Pons (tissue), 1 donor: ENCODE measurements at regions not wholly inside any gene's neighbourhood (a gene's known extent, or its start where the extent isn't known, plus 50 kb on each side); places are given as distances from the start of the nearest gene placed in this dataset.
A peak's percentile ranks its signal among the peaks of the same experiment; 100 is the strongest.
"Not testable (repeated sequence)": the region's sequence is repeated elsewhere in the genome, so short reads cannot be mapped to it uniquely, and the experiment has no call there.

Experiments used
- DNase-seq: peaks from one replicate; pipeline ENCODE4 v3.0.0-alpha.2; 2016; ENCODE audit warnings: low spot score

DNA sequence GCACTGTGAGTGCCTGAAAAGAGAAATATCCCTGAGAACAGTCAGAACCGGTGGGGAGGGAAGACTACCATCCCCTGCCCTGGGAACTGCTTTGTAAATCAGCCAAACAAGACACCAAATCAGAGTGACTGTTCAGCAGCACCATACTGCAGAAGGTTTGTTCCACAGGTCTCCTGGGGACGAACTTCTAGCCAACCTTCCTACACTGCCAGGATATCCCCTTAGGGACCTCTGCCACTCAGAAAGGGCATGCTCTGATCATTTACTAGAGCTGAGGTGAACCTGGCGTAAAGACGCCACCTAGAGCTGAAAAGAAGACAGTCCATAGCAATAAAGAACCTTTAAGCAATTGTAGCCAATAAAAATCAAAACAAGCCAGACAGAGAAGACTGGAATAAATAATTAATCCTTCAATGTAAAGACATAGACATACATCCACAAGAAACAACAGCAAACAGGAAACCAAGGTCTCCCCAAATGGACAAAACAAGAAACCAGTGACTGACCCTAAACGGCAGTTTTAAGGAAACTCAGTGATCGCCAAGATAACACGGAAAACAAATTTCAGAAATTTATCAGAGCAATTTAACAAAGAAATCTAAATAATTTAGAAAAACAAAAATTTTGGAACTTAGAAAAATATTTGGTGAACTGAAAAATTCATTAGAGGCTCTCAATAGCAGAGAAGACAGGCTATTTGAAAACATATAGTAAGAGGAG, 228.1 kb upstream of the AMIGO2 start:
- DNase-seq, result peak; percentile 46

DNA sequence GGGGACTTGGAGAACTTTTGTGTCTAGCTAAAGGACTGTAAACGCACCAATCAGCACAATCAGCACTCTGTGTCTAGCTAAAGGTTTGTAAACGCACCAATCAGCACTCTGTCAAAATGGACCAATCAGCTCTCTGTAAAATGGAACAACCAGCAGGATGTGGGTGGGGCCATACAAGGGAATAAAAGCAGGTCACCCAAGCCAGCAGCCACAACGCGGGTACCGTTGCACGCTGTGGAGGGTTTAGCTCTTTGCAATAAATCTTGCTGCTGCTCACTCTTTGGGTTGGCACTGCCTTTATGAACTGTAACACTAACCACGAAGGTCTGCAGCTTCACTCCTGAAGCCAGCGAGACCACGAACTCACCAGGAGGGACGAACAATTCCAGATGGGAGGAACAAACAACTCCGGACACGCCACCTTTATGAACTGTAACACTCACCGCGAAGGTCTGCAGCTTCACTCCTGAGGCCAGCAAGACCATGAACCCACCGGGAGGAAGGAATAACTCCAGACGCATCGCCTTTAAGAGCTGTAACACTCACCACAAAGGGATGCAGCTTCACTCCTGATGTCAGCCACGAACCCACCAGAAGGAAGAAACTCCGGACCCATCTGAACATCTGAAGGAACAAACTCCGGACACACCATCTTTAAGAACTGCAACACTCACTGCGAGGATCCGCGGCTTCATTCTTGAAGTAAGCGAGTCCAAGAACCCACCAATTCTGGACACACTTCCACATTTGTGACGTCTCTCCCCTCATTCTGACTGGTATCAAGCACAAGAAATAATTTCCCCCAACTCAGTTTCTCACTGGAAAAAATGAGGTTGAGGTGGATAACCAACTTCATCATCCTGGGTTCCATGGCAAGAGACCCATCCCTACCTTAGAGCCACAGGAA, 227.3 kb upstream of the AMIGO2 start:
- DNase-seq, result not testable (repeated sequence)

DNA sequence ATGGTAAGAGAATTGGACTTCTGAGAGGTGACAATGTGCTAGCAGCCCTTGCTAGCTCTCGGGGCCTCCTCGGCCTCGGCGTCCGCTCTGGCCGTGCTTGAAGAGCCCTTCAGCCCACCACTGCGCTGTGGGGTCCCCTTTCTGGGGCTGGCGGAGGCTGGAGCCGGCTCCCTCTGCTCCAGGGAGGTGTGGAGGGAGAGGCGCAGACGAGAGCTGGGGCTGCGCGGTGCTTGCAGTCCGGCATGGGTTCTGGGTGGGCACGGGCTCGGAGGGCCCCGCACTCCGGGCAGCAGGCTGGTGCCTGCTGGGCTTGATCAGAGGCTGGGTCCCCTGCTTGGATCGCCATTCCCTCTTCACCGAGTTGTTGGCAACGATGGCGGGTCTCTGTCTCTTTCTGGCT, 226.4 kb upstream of the AMIGO2 start:
- no peak for DNase-seq

DNA sequence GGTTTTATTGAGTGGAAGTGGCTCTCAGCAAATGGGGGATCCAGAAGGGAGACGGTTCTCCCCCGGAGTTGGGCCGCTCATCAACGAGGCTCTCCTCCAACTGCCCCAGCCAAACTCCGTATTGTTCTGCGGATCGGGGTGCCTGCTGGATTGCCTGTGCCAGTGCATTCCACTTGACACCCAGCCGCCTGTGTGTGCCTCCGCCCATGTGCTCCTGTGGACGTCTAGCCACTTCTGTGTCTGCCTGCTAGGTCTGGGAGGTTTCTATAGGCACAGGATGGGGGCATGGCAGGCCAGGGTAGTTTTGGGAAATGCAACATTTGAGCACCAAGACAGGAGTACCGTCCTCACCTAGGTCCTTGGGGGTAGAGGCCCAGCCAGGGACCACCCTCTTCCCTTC, 225.7 kb upstream of the AMIGO2 start:
- DNase-seq, result no peak

DNA sequence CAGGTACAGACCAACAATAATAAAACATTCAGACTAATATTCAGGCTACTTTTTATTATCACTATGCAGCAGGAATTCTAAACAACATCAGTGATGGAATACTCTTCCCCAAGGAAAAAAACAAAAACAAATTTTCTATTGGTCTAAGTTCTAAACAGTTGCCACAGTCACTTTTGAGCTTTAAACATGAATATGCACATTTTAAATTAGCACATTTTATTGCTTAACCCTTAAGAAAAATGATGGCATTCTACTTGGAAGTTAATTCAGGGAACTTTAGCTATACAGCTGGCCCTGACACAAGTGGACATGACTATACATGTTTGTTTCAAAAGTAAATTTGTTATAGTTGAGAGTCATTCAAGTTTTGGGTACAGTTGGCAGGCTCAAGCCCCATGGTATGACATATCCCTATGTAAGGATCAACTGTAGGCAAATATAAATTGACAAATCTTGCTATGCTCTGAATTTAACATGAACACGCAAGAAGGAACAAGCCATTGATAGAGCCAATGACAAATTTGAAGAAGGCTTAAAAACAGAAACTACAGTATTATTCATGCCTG, 224.3 kb upstream of the AMIGO2 start:
- no peak for DNase-seq

DNA sequence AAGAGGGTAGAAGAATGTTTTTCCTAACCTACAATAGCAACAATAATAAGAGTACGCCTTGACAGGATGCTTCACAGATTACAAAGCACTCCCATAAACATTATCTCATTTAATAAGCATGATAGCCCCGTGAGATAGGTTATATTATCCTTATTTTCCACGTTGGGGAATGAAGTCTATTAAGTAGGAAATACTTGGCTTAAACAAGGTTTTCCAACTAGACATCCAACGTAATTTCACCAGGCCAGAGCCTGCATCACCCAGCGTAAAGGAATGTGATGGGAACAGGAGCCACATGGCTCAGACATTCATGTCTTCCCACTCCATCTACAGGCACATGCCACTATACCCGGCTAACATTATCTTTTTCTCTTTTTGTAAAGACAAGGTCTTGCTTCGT, 223.4 kb upstream of the AMIGO2 start:
- DNase-seq, result no peak

DNA sequence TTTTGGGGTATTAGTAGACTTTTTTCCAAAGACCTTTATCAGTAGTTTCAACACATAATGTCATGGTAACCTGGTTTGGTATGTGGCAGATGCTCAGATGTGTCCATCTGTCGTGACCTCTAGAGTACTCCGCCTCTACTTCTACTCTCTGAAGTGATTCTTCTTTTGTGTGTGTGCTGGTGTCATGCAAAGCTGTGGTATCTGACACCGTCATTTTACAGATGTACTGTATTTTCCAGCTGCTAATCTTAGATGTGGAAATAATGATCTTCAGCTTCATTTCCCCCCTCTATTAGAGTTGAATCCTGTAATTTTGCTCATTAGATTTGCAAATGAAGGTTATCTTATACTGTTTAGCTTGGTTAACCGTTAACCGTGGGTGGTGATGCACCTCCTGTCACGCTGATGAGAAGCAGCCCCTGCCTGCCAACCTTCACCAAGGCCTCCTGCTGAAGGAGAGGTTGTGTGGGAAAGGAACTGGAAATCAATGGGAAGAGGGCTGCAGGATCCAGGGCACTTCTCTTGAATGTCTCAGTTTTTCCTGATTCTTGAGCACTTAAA, 222.4 kb upstream of the AMIGO2 start:
- DNase-seq, result no peak

DNA sequence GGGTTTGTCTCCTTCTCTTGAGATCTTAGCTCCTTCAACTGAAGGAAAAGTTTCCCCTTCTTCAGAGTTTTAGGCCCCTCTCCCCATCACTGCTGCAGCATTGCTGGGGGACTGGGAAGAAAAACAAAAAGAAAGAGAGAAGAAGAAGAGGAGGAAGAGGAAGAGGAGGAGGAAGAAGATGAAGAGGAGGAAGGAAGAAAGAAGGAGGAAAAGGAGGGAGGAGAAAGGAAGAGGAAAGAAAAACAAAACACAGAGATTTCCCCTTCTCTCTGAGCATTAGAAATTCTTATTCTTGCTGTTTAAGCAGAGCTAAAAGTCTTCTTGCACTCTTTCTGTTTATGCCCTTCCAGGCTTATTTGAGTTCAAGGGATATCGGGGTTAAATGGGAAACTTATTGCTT, 219.8 kb upstream of the AMIGO2 start:
- DNase-seq, result no peak

DNA sequence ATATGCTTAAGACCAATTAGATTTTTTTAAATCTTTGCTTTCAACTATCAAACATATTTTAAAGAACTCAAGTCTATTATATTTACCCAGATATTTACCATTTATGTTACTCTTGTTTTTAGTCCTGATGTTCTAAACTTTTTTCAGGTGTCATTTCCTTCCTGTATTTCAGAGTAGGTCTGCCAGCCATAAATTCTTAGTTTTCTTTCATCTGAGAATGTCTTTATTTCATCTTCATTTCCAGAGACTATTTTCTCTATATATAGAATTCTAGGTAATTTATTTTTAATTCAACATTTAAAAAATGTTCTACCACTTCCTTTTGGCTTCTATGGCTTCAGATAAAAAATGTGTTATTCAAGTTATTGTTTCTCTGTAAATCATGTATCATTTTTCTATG, 218.2 kb upstream of the AMIGO2 start:
- no peak for DNase-seq

DNA sequence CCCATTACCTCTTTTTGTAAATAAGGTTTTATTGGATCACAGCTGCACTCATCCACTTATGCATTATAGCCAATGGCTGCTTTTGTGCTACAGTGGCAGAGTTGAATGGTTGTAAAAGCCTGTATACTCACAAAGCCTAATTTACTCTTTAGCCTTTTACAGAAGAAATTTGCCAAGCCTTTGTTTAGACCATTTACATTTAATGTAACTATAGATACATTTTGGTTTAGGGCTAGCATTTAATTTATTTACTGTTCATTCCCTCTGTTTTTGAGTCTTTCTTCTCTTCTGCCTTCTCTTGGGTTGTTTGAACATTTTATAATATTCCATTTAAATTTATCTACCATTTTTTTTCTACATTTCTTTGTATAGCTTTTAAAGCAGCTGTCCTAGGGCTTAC, 217.1 kb upstream of the AMIGO2 start:
- no peak for DNase-seq

DNA sequence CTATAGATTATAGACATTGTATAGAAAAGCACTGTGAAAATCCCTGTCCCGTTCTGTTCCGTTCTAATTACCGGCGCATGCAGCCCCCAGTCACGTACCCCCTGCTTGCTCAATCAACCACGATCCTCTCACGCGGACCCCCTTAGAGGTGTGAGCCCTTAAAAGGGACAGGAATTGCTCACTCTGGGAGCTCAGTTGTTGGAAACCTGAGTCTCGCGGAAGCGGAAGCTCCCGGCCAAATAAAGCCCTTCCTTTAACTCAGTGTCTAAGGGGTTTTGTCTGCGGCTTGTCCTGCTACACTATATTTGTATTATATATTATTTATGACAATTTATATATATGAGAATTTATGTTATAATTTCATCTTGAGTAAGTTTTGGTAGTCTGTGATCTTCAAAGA, 213.6 kb upstream of the AMIGO2 start:
- DNase-seq, result no peak

DNA sequence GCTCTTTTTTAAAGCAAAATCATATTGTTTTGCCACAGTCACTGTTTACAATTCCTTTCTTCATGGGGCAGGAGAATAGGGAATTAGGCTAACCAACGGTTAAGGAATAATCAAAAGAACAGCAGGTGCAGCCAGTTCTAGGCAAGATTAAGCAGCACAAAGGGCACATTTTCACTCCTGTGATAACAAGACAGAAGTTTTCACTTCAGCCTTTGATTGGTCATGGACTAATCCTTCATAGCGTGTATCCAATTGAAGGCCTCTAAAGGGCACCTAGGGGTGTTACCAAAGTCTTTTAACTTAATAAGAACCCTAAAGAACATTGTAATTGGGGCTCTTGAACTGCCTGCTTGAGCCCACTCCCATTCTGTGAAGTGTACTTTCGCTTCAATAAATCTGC, 206.9 kb upstream of the AMIGO2 start:
- no peak for DNase-seq
